Mesothelial cell of epicardium (in vitro differentiated cells): ENCODE measurements at regions not wholly inside any gene's neighbourhood (a gene's known extent, or its start where the extent isn't known, plus 50 kb on each side); places are given as distances from the start of the nearest gene placed in this dataset.

ENCODE experiments used
- DNase-seq, 2 experiments: peaks; one replicate each; pipeline ENCODE4 v3.0.0; 2021; ENCODE audit warnings: low spot score in 2 of 2; ENCODE audit not compliant: unreplicated experiment in 2 of 2
- H3K27ac Mint-ChIP-seq: 2 replicates; pipeline ENCODE4 v1.8.0; 2021; ENCODE audit warnings: mixed read lengths
- H3K27me3 Mint-ChIP-seq: 2 replicates; pipeline ENCODE4 v1.8.0; 2021; ENCODE audit warnings: low read depth, mixed read lengths
- H3K36me3 Mint-ChIP-seq: 2 replicates; pipeline ENCODE4 v1.8.0; 2021; ENCODE audit warnings: mixed read lengths
- H3K4me1 Mint-ChIP-seq: 2 replicates; pipeline ENCODE4 v1.8.0; 2021; ENCODE audit warnings: mixed read lengths
- H3K4me3 Mint-ChIP-seq: 2 replicates; pipeline ENCODE4 v1.8.0; 2021; ENCODE audit warnings: mild to moderate bottlenecking, moderate library complexity, mixed read lengths
- H3K9me3 Mint-ChIP-seq: 2 replicates; pipeline ENCODE4 v1.8.0; 2021; ENCODE audit warnings: mixed read lengths
- CTCF ChIP-seq: fragments of 200-600 bp; sonication (generic); IDR thresholded peaks from one replicate; pipeline ENCODE4 v1.5.0; 2021; ENCODE audit warnings: antibody characterized with exemption; ENCODE audit not compliant: unreplicated experiment

- Mint-ChIP-seq H3K27me3 (peaks cover 44% of the 10 kb centered on the region), H3K4me1 (no peaks in the 10 kb centered on the region), H3K36me3 (no peaks in the 10 kb centered on the region), H3K4me3 (no peak overlapping the region), H3K9me3 (peaks cover 15% of the 10 kb centered on the region), H3K27ac (no peak overlapping the region)
- TF ChIP-seq CTCF, result no peak
- no peak for DNase-seq
Measured at GRCh38 chr18:78601923-78602322, 377.7 kb upstream of the SALL3 start.

- Mint-ChIP-seq H3K27ac (no peak overlapping the region), H3K9me3 (peaks cover 16% of the 10 kb centered on the region), H3K36me3 (no peaks in the 10 kb centered on the region), H3K4me1 (no peaks in the 10 kb centered on the region), H3K27me3 (peaks cover 41% of the 10 kb centered on the region), H3K4me3 (no peak overlapping the region)
- no peak for DNase-seq
- TF ChIP-seq CTCF, result no peak
Measured at GRCh38 chr18:78602430-78602829, 377.2 kb upstream of the SALL3 start.

GRCh38 chr18:78603102-78603983 lies 376.3 kb upstream of the SALL3 start:
- peaks cover 37% of the 10 kb centered on the region for H3K27me3 Mint-ChIP-seq
- DNase-seq, result no peak
- H3K27ac Mint-ChIP-seq, result no peak overlapping the region
- no peak for TF ChIP-seq CTCF
- no peaks in the 10 kb centered on the region for H3K36me3 Mint-ChIP-seq
- no peaks in the 10 kb centered on the region for H3K4me1 Mint-ChIP-seq
- no peak overlapping the region for H3K4me3 Mint-ChIP-seq
- H3K9me3 Mint-ChIP-seq, result peaks cover 16% of the 10 kb centered on the region

- no peak for TF ChIP-seq CTCF
- H3K36me3 Mint-ChIP-seq, result no peaks in the 10 kb centered on the region
Measured at GRCh38 chr18:78605255-78605654, 374.4 kb upstream of the SALL3 start.

GRCh38 chr18:78607221-78607620 lies 372.4 kb upstream of the SALL3 start:
- DNase-seq, result no peak
- Mint-ChIP-seq H3K27ac (no peak overlapping the region), H3K9me3 (peaks cover 16% of the 10 kb centered on the region)

More at GRCh38 chr18:78605255-78605654, 374.4 kb upstream of the SALL3 start:
- no peak for DNase-seq
- H3K4me1 Mint-ChIP-seq, result no peaks in the 10 kb centered on the region
- H3K4me3 Mint-ChIP-seq, result no peak overlapping the region
- H3K9me3 Mint-ChIP-seq, result peaks cover 16% of the 10 kb centered on the region
- no peak overlapping the region for H3K27ac Mint-ChIP-seq
- peaks cover 33% of the 10 kb centered on the region for H3K27me3 Mint-ChIP-seq

More at GRCh38 chr18:78607221-78607620, 372.4 kb upstream of the SALL3 start:
- H3K36me3 Mint-ChIP-seq, result no peaks in the 10 kb centered on the region
- H3K4me3 Mint-ChIP-seq, result no peak overlapping the region
- H3K27me3 Mint-ChIP-seq, result peaks cover 24% of the 10 kb centered on the region
- no peaks in the 10 kb centered on the region for H3K4me1 Mint-ChIP-seq
- TF ChIP-seq CTCF, result no peak
